Type B pancreatic cell (in vitro differentiated cells): ENCODE measurements at regions not wholly inside any gene's neighbourhood (a gene's known extent, or its start where the extent isn't known, plus 50 kb on each side); places are given as distances from the start of the nearest gene placed in this dataset.
A peak's percentile ranks its signal among the peaks of the same experiment; 100 is the strongest.

Experiments
- DNase-seq: peaks from one replicate; pipeline ENCODE4 v3.0.0; 2021; ENCODE audit warnings: mixed read lengths; ENCODE audit not compliant: unreplicated experiment; ENCODE audit errors: extremely low spot score
- H3K27ac Mint-ChIP-seq: 2 replicates; pipeline ENCODE4 v1.8.0; 2021; ENCODE audit warnings: mild to moderate bottlenecking, mixed read lengths
- H3K27me3 Mint-ChIP-seq: 2 replicates; pipeline ENCODE4 v1.8.0; 2021; ENCODE audit warnings: mixed read lengths
- H3K36me3 Mint-ChIP-seq: 2 replicates; pipeline ENCODE4 v1.8.0; 2021; ENCODE audit warnings: mixed read lengths
- H3K4me1 Mint-ChIP-seq: one replicate; pipeline ENCODE4 v1.8.0; 2021; ENCODE audit warnings: mixed read lengths; ENCODE audit not compliant: unreplicated experiment
- H3K4me3 Mint-ChIP-seq: 2 replicates; pipeline ENCODE4 v1.8.0; 2021; ENCODE audit warnings: mild to moderate bottlenecking, mixed read lengths
- H3K9me3 Mint-ChIP-seq: 2 replicates; pipeline ENCODE4 v1.8.0; 2021; ENCODE audit warnings: mixed read lengths
- CTCF ChIP-seq: fragments of 200-600 bp; sonication (generic); conservative IDR thresholded peaks from 2 replicates; pipeline ENCODE4 v1.5.0; 2021; ENCODE audit warnings: antibody characterized with exemption, mild to moderate bottlenecking

- H3K27ac Mint-ChIP-seq, result no peak overlapping the region
- no peaks in the 10 kb centered on the region for H3K27me3 Mint-ChIP-seq
- H3K36me3 Mint-ChIP-seq, result no peaks in the 10 kb centered on the region
- no peak overlapping the region for H3K4me3 Mint-ChIP-seq
- peaks cover 28% of the 10 kb centered on the region for H3K4me1 Mint-ChIP-seq
- TF ChIP-seq CTCF, result peak; percentile 66
- DNase-seq, result no peak
- peaks cover 11% of the 10 kb centered on the region for H3K9me3 Mint-ChIP-seq
Measured at GRCh38 chr17:69609473-69610305, 195.2 kb downstream of the MAP2K6 start.

GRCh38 chr17:69620363-69620762 lies 205.9 kb downstream of the MAP2K6 start:
- DNase-seq, result no peak
- Mint-ChIP-seq H3K4me1 (no peaks in the 10 kb centered on the region), H3K36me3 (no peaks in the 10 kb centered on the region), H3K9me3 (peaks cover 19% of the 10 kb centered on the region), H3K4me3 (no peak overlapping the region), H3K27me3 (no peaks in the 10 kb centered on the region), H3K27ac (no peak overlapping the region)
- TF ChIP-seq CTCF, result no peak

- peaks cover 3% of the 10 kb centered on the region for H3K27me3 Mint-ChIP-seq
- no peaks in the 10 kb centered on the region for H3K4me1 Mint-ChIP-seq
- no peak for TF ChIP-seq CTCF
- DNase-seq, result no peak
- no peaks in the 10 kb centered on the region for H3K36me3 Mint-ChIP-seq
- H3K27ac Mint-ChIP-seq, result no peak overlapping the region
- H3K9me3 Mint-ChIP-seq, result peaks cover 14% of the 10 kb centered on the region
- H3K4me3 Mint-ChIP-seq, result no peak overlapping the region
Measured at GRCh38 chr17:69625474-69625873, 211.0 kb downstream of the MAP2K6 start.

- H3K27me3 Mint-ChIP-seq, result peaks cover 3% of the 10 kb centered on the region
- no peak for DNase-seq
Measured at GRCh38 chr17:69630056-69630635, 215.6 kb downstream of the MAP2K6 start.

GRCh38 chr17:69634844-69635243 lies 220.3 kb downstream of the MAP2K6 start:
- H3K27ac Mint-ChIP-seq, result no peak overlapping the region
- TF ChIP-seq CTCF, result no peak
- DNase-seq, result no peak
- H3K36me3 Mint-ChIP-seq, result no peaks in the 10 kb centered on the region
- H3K4me3 Mint-ChIP-seq, result no peak overlapping the region
- no peaks in the 10 kb centered on the region for H3K4me1 Mint-ChIP-seq
- H3K9me3 Mint-ChIP-seq, result no peaks in the 10 kb centered on the region
- peaks cover 4% of the 10 kb centered on the region for H3K27me3 Mint-ChIP-seq

More at GRCh38 chr17:69630056-69630635, 215.6 kb downstream of the MAP2K6 start:
- Mint-ChIP-seq H3K4me3 (no peak overlapping the region), H3K4me1 (no peaks in the 10 kb centered on the region), H3K36me3 (no peaks in the 10 kb centered on the region), H3K27ac (no peak overlapping the region), H3K9me3 (peaks cover 2% of the 10 kb centered on the region)
- no peak for TF ChIP-seq CTCF
